Nephron progenitor cell (in vitro differentiated cells): ENCODE measurements at regions not wholly inside any gene's neighbourhood (a gene's known extent, or its start where the extent isn't known, plus 50 kb on each side); places are given as distances from the start of the nearest gene placed in this dataset.
"Not testable (repeated sequence)": the region's sequence is repeated elsewhere in the genome, so short reads cannot be mapped to it uniquely, and the experiment has no call there.

Experiments used
- DNase-seq: peaks from one replicate; pipeline ENCODE4 v3.0.0; 2021
- H3K27ac Mint-ChIP-seq: 2 replicates; pipeline ENCODE4 v1.8.0; 2021; ENCODE audit warnings: mild to moderate bottlenecking, moderate library complexity, mixed read lengths
- H3K27me3 Mint-ChIP-seq: 2 replicates; pipeline ENCODE4 v1.8.0; 2021; ENCODE audit warnings: mild to moderate bottlenecking, low read depth, mixed read lengths; ENCODE audit not compliant: poor library complexity
- H3K36me3 Mint-ChIP-seq: 2 replicates; pipeline ENCODE4 v1.8.0; 2021; ENCODE audit warnings: low read depth, mixed read lengths
- H3K4me1 Mint-ChIP-seq: 2 replicates; pipeline ENCODE4 v1.8.0; 2021; ENCODE audit warnings: mixed read lengths
- H3K4me3 Mint-ChIP-seq: 2 replicates; pipeline ENCODE4 v1.8.0; 2021; ENCODE audit warnings: mild to moderate bottlenecking, moderate library complexity, mixed read lengths
- H3K9me3 Mint-ChIP-seq: 2 replicates; pipeline ENCODE4 v1.8.0; 2021; ENCODE audit warnings: mild to moderate bottlenecking, moderate library complexity, mixed read lengths
- TF ChIP-seq, protein P1 (sequence below): fragments of 200-600 bp; sonication (generic); IDR thresholded peaks from 2 replicates; pipeline ENCODE4 v1.5.0; 2021; ENCODE audit warnings: antibody characterized with exemption

DNA sequence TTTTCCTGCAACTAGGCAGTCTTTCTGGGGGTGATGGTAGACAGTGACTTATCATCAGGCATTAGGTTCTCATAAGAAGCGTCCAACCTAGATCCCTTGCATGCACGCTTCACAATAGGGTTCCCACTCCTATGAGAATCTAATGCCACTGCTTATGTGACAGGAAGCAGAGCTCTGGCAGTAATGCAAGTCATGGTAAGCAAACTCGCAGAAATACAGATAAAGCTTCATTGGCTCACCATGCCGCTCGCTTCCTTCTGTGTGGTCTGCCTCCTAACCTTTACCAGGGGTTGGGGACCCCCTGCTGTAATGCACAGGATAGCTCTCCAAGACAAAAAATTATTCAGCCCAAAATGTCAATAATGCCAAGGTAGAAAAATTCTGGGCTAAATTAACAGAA is 864.2 kb downstream of the TRHDE start:
- H3K4me1 Mint-ChIP-seq = no peaks in the 10 kb centered on the region
- no peaks in the 10 kb centered on the region for H3K9me3 Mint-ChIP-seq
- DNase-seq = no peak
- H3K36me3 Mint-ChIP-seq = no peaks in the 10 kb centered on the region
- no peaks in the 10 kb centered on the region for H3K27me3 Mint-ChIP-seq
- H3K27ac Mint-ChIP-seq = no peak overlapping the region
- no peak overlapping the region for H3K4me3 Mint-ChIP-seq
- TF ChIP-seq, protein P1, sequence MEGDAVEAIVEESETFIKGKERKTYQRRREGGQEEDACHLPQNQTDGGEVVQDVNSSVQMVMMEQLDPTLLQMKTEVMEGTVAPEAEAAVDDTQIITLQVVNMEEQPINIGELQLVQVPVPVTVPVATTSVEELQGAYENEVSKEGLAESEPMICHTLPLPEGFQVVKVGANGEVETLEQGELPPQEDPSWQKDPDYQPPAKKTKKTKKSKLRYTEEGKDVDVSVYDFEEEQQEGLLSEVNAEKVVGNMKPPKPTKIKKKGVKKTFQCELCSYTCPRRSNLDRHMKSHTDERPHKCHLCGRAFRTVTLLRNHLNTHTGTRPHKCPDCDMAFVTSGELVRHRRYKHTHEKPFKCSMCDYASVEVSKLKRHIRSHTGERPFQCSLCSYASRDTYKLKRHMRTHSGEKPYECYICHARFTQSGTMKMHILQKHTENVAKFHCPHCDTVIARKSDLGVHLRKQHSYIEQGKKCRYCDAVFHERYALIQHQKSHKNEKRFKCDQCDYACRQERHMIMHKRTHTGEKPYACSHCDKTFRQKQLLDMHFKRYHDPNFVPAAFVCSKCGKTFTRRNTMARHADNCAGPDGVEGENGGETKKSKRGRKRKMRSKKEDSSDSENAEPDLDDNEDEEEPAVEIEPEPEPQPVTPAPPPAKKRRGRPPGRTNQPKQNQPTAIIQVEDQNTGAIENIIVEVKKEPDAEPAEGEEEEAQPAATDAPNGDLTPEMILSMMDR = no peak

DNA sequence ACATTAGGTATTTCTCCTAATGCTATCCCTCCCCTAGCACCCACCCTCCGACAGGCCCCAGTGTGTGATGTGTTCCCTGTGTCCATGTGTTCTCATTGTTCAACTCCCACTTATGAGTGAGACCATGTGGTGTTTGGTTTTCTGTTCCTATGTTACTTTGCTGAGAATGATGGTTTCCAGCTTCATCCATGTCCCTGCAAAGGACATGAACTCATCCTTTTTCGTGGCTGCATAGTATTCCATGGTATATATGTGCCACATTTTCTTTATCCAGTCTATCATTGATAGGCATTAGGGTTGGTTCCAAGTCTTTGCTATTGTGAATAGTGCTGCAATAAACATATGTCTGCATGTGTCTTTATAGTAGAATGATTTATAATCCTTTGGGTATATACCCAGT is 867.5 kb downstream of the TRHDE start:
- not testable (repeated sequence) for H3K9me3 Mint-ChIP-seq, H3K36me3 Mint-ChIP-seq, H3K4me1 Mint-ChIP-seq

DNA sequence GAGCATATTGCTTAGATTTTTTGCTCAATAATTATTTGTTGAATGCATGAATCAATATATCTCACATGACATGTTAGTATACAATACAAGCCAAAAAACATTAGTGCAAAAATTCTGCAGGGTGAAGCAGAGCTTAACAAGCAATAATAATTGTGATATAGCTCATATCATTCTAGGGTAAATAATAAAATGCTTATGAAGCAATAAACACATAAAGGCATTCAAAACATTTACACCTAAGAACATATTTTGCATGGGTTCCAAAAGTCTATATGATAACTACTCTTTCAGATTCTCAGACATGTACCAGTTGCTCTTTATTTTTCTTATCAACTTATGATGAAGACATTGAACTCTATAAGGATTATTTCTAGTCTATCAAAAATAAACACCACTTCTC is 886.2 kb downstream of the TRHDE start:
- H3K4me1 Mint-ChIP-seq = no peaks in the 10 kb centered on the region
- no peaks in the 10 kb centered on the region for H3K27me3 Mint-ChIP-seq
- no peak overlapping the region for H3K27ac Mint-ChIP-seq
- DNase-seq = no peak
- TF ChIP-seq, protein P1 = no peak
- H3K9me3 Mint-ChIP-seq = peaks cover 3% of the 10 kb centered on the region
- no peak overlapping the region for H3K4me3 Mint-ChIP-seq
- no peaks in the 10 kb centered on the region for H3K36me3 Mint-ChIP-seq

More for the DNA sequence above, 867.5 kb downstream of the TRHDE start:
- not testable (repeated sequence) for DNase-seq, H3K4me3 Mint-ChIP-seq, H3K27me3 Mint-ChIP-seq, H3K27ac Mint-ChIP-seq

DNA sequence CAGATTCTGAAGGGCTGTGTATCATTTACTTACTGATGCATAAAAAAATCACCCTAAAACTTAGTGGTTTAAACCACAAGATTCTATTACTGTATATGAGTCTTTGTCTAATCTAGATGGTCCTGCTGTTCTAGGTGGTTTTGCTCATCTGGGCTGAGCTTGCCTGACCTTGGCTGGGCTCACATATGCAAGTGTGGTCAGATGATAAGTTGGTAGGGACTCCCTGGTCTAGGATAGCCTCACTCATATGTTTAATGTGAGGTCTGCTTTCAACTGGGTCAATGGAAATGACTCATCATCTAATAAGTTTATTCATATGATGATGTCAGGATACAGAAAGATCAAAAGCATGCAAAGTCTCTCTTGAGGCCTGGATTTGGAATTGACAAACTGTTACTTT is 887.8 kb downstream of the TRHDE start:
- no peak overlapping the region for H3K27ac Mint-ChIP-seq
- DNase-seq = no peak
- H3K4me1 Mint-ChIP-seq = no peaks in the 10 kb centered on the region
- no peaks in the 10 kb centered on the region for H3K36me3 Mint-ChIP-seq
- H3K9me3 Mint-ChIP-seq = no peaks in the 10 kb centered on the region
- TF ChIP-seq, protein P1 = no peak
- H3K4me3 Mint-ChIP-seq = no peak overlapping the region
- H3K27me3 Mint-ChIP-seq = no peaks in the 10 kb centered on the region

DNA sequence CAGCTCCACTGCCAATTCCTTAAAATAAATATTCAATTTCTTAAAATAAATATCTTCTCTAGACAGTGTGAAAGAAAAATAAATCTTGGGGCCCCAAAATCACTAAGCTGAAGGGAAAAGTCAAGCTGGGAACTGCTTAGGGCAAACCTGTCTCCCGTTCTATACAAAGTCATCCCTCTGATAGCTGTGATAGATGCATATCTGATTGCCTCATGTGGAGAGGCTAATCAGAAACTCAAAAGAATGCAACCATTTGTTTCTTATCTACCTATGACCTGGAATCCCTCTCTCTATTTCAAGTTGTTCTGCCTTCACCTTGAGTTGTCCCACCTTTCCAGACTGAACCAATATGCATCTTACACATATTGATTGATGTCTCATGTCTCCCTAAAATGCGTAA is 889.8 kb downstream of the TRHDE start:
- Mint-ChIP-seq H3K4me3 (no peak overlapping the region), H3K27ac (no peak overlapping the region), H3K36me3 (no peaks in the 10 kb centered on the region), H3K27me3 (no peaks in the 10 kb centered on the region), H3K4me1 (no peaks in the 10 kb centered on the region), H3K9me3 (no peaks in the 10 kb centered on the region)
- DNase-seq = no peak
- TF ChIP-seq, protein P1 = no peak

DNA sequence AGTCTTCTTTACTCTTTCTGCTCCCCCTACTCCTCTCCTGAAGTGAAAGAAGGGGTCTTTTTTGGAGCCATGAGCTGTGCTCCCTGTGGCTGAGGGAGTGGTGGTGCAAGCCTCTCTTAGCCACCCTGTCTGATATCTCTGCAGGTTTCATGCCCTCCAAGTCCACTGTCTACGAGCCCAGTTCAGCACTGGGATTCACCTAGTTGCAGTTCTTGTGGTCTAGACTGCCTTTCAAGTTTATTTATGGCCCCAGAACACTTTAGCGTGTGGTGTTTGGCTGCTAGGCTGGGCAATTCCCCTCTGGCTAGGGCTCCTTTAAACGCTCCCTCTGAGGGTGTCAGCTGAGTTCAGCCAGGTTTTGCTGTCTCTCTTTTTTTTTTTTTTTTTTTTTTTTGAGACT is 908.6 kb downstream of the TRHDE start:
- TF ChIP-seq, protein P1 = no peak
- H3K27ac Mint-ChIP-seq = no peak overlapping the region
- H3K9me3 Mint-ChIP-seq = peaks cover 24% of the 10 kb centered on the region
- H3K36me3 Mint-ChIP-seq = peaks cover 7% of the 10 kb centered on the region
- DNase-seq = no peak
- no peak overlapping the region for H3K4me3 Mint-ChIP-seq
- peaks cover 3% of the 10 kb centered on the region for H3K27me3 Mint-ChIP-seq
- H3K4me1 Mint-ChIP-seq = peaks cover 9% of the 10 kb centered on the region
